ENCODE measurements at regions not wholly inside any gene's neighbourhood (a gene's known extent, or its start where the extent isn't known, plus 50 kb on each side); places are given as distances from the start of the nearest gene placed in this dataset.

- Histone ChIP-seq H3K36me3 (replicated peaks in 1 of 2; ENCODE audit: insufficient read depth in 1 of 2, low read depth in 2 of 2) (no peaks in the 10 kb centered on the region), H3K27ac (no peak overlapping the region), H3K4me3 (no peak overlapping the region), H3K27me3 (no peaks in the 10 kb centered on the region), H3K4me1 (peaks cover 10% of the 10 kb centered on the region), H3K9me3 (no peaks in the 10 kb centered on the region)
- ATAC-seq, result no peak
- WGBS, 2 donors, result 31 to 35% methylated on average over 6 of the region's 6 CpGs
- no peak for DNase-seq
- TF ChIP-seq CTCF (IDR thresholded peaks at IDR 0.05) (no peak), POLR2A (IDR thresholded peaks at IDR 0.05) (no peak)
- intact Hi-C loops (cut with DNase I), result no loop called here
These were observed 54.3 kb upstream of the MEF2A start for GRCh38 chr15:99511531-99511865.

DNA sequence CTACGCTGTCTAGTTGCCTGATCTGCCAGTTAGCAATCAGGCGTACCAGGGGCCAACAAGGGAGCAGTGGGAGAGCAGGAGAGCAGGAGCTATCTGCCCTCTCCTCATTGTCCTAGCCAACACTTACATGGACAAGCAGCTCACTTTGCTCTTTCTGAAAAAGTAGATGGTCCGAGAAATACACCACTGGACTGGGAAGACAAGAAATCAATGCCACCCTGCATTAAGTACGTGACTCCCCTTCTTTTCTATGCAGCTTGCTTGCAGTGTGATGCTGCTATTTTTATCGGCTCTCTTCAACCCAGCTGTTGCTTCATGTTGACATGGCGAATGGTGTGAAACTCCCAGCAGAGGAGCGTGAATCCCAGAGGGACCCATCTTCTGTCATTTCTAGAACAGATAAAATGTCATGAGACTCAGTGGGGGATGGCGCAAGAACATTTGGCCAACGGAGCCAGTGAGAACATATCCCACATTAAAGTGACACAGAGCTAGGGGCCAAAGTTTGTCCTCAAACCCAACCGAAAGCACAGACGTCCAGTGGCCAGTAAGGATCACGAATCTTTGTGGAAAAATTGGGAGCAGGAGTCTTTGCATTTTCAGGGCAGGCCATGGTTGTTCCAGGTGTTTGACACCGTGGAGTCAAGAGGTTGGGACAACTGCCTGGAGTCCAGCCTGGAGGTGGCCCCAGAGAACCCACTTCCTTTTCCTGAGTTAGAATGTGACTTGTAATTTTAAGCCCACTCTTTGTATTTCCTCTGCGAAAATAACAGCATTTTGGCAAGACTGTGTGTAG, 53.7 kb upstream of the MEF2A start:
- 63 to 64% methylated on average over 14 of the region's 14 CpGs for WGBS, 2 donors
- intact Hi-C loops (cut with DNase I), result no loop called here
- Histone ChIP-seq H3K4me3 (no peak overlapping the region), H3K4me1 (peaks cover 8% of the 10 kb centered on the region), H3K27me3 (no peaks in the 10 kb centered on the region), H3K27ac (no peak overlapping the region), H3K9me3 (no peaks in the 10 kb centered on the region), H3K36me3 (replicated peaks in 1 of 2; ENCODE audit: insufficient read depth in 1 of 2, low read depth in 2 of 2) (no peaks in the 10 kb centered on the region)
- ATAC-seq (no peak), DNase-seq (peak in 1 of 4 donors; percentile 50)
- TF ChIP-seq CTCF (IDR thresholded peaks at IDR 0.05) (no peak), POLR2A (IDR thresholded peaks at IDR 0.05) (no peak)

DNA sequence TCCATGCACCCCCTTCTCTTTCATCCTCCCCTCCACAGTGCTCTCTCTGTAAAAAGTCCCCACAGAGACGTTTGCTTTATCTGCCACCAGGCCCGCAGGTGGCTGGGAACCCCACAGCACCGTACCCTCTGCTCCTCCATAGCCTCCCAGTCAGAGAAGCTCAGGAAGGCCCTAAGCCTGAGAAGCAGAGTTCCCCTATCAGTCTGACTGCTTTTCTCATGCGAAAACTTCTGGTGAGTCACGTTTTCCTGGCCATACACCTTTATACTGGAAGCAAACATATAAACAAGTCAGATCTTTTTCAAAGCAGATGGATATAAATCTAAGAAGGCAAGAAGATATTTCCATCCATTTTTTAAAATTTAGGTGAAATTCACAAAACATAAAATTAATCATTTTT, 51.5 kb upstream of the MEF2A start:
- H3K36me3 ChIP-seq (replicated peaks in 1 of 2; ENCODE audit: insufficient read depth in 1 of 2, low read depth in 2 of 2), result no peaks in the 10 kb centered on the region
- no peak overlapping the region for H3K4me3 ChIP-seq
- DNase-seq (no peak), ATAC-seq (no peak)
- no peaks in the 10 kb centered on the region for H3K4me1 ChIP-seq
- TF ChIP-seq POLR2A (IDR thresholded peaks at IDR 0.05), result no peak
- no peak for TF ChIP-seq CTCF (IDR thresholded peaks at IDR 0.05)
- intact Hi-C loops (cut with DNase I), result no loop called here
- H3K9me3 ChIP-seq, result no peaks in the 10 kb centered on the region
- WGBS, 2 donors, result 69 to 80% methylated on average over 5 of the region's 5 CpGs
- no peak overlapping the region for H3K27ac ChIP-seq
- no peaks in the 10 kb centered on the region for H3K27me3 ChIP-seq
